ENCODE measurements at regions not wholly inside any gene's neighbourhood (a gene's known extent, or its start where the extent isn't known, plus 50 kb on each side); places are given as distances from the start of the nearest gene placed in this dataset.

DNA sequence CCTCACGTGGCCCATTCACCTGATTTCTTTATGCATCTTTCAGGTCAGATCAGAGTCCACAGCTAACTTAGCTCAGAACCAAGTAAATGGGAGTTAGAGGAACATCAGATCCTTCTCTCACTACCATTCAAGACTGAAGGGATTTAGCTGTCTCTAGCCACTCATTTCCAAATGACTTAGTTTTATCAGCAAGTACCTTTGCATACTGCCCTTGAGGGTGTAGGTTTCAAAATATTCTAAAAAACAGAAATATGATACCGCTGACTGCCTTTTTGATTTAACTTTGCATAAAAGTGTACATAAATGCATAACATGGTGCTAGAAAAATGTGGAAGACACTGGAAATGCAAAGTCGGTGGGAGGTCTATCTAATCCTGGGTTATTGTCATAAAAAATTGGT is 500.6 kb upstream of the CHORDC1 start:
- TF ChIP-seq, protein P1, sequence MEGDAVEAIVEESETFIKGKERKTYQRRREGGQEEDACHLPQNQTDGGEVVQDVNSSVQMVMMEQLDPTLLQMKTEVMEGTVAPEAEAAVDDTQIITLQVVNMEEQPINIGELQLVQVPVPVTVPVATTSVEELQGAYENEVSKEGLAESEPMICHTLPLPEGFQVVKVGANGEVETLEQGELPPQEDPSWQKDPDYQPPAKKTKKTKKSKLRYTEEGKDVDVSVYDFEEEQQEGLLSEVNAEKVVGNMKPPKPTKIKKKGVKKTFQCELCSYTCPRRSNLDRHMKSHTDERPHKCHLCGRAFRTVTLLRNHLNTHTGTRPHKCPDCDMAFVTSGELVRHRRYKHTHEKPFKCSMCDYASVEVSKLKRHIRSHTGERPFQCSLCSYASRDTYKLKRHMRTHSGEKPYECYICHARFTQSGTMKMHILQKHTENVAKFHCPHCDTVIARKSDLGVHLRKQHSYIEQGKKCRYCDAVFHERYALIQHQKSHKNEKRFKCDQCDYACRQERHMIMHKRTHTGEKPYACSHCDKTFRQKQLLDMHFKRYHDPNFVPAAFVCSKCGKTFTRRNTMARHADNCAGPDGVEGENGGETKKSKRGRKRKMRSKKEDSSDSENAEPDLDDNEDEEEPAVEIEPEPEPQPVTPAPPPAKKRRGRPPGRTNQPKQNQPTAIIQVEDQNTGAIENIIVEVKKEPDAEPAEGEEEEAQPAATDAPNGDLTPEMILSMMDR (IDR thresholded peaks at IDR 0.05), result no peak
- TF ChIP-seq POLR2A (IDR thresholded peaks at IDR 0.05), result no peak
